Natural killer cell (primary cell): ENCODE measurements at regions not wholly inside any gene's neighbourhood (a gene's known extent, or its start where the extent isn't known, plus 50 kb on each side); places are given as distances from the start of the nearest gene placed in this dataset.

Source experiments
- ATAC-seq, 3 donors: fragments of 150-1000 bp in 2 of 3; fragments of 200-7000 bp in 1 of 3; cut with Tn5 transposase; 1 replicate in 1 of 3; 2 replicates in 2 of 3; pipeline ENCODE4 v1.10.0; 2021; ENCODE audit warnings: mild to moderate bottlenecking in 2 of 3, moderate library complexity in 2 of 3
- DNase-seq, 2 donors: peaks; one replicate each; pipeline versions ENCODE4 v3.0.0 to v3.0.0-alpha.2; 2013 to 2021; ENCODE audit warnings: mixed read lengths in 1 of 2
- H3K27ac ChIP-seq: one replicate; pipeline ENCODE4 v1.5.1; 2013; ENCODE audit warnings: mild to moderate bottlenecking, low read length
- H3K27me3 ChIP-seq: one replicate; pipeline ENCODE4 v1.6.1; 2013; ENCODE audit warnings: low read length; ENCODE audit not compliant: control insufficient read depth, insufficient read depth
- H3K36me3 ChIP-seq: one replicate; pipeline ENCODE4 v1.6.1; 2013; ENCODE audit warnings: low read length; ENCODE audit not compliant: control insufficient read depth, insufficient read depth
- H3K4me1 ChIP-seq: one replicate; pipeline ENCODE4 v1.6.1; 2013; ENCODE audit warnings: low read length; ENCODE audit not compliant: control insufficient read depth, insufficient read depth
- H3K4me3 ChIP-seq: one replicate; pipeline ENCODE4 v1.5.1; 2013; ENCODE audit warnings: low read length
- H3K9me3 ChIP-seq: one replicate; pipeline ENCODE4 v1.6.1; 2013; ENCODE audit warnings: low read length; ENCODE audit not compliant: control insufficient read depth, insufficient read depth
- H3K27ac Mint-ChIP-seq, 2 donors: one replicate each; pipeline ENCODE4 v1.8.0; 2022; ENCODE audit warnings: mild to moderate bottlenecking in 2 of 2, mixed read lengths in 2 of 2, moderate library complexity in 1 of 2
- H3K27me3 Mint-ChIP-seq, 2 donors: one replicate each; pipeline ENCODE4 v1.8.0; 2022; ENCODE audit warnings: low read depth in 2 of 2, mixed read lengths in 2 of 2
- H3K36me3 Mint-ChIP-seq: one replicate; pipeline ENCODE4 v1.8.0; 2022; ENCODE audit warnings: mixed read lengths
- H3K4me1 Mint-ChIP-seq, 2 donors: one replicate each; pipeline ENCODE4 v1.8.0; 2022; ENCODE audit warnings: mixed read lengths in 2 of 2
- H3K4me3 Mint-ChIP-seq: one replicate; pipeline ENCODE4 v1.8.0; 2022; ENCODE audit warnings: mild to moderate bottlenecking, moderate library complexity, mixed read lengths
- H3K9me3 Mint-ChIP-seq, 2 donors: one replicate each; pipeline ENCODE4 v1.8.0; 2022; ENCODE audit warnings: mixed read lengths in 2 of 2
- WGBS: methylation state at CpG from one replicate; pipeline ENCODE4 v1.1.7; 2013; ENCODE audit warnings: missing lambda C conversion rate; ENCODE audit not compliant: insufficient coverage; 5-methylcytosine and 5-hydroxymethylcytosine counted together
- intact Hi-C: fragments of 100-400 bp; cut with micrococcal nuclease; formaldehyde crosslinking; loops from one replicate; pipeline ENCODE4 v1.14.2; 2022
- TF ChIP-seq, protein P1 (sequence below): fragments of 200-600 bp; IDR thresholded peaks from one replicate; pipeline ENCODE4 v1.8.0; 2022; ENCODE audit warnings: antibody characterized with exemption

DNA sequence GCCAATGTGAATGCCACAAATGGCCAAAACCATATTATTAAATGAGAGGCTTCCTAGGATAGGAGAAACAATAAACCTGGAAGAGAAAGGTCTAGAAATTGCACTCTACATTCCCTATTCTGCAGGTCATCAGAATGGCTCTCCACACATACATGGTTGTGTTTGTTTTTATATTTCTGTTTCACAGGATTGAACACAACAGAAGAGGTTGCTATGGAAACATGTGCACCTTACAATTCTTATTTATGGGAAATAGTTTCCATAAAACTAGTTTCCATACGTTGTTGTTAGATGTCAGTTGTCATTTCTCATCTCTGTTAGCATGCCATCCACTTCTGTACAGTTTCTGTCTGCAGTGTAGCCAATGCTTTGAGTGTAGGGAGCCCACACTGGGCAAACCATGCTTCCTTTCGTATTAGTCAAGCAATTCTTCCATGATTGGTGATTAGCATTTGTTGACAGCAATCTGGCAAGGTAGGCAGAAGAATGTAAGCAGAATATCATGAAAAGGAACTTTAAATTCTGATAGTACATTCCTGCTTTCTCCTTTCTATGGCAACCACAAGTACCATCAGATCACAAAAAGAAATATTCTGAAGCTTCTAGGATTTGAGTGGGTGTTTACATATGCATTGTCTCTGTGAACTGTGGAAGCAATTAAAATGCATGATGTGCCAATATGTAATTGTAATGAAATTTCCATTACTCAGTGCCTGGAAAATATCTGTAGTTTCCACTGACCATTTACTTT lies 141.6 kb upstream of the AVPR1A start:
- no peaks in the 10 kb centered on the region for H3K36me3 ChIP-seq
- WGBS: 52% methylated on average over 2 of the region's 2 CpGs
- H3K4me1 ChIP-seq: no peaks in the 10 kb centered on the region
- no peak overlapping the region for H3K27ac ChIP-seq
- Mint-ChIP-seq H3K27me3 (peaks cover 0 to 2% of the 10 kb centered on the region in 2 donors), H3K4me1 (no peaks in the 10 kb centered on the region), H3K27ac (no peak overlapping the region), H3K36me3 (no peaks in the 10 kb centered on the region), H3K4me3 (no peak overlapping the region), H3K9me3 (peaks cover 0 to 12% of the 10 kb centered on the region in 2 donors)
- ATAC-seq (no peak), DNase-seq (no peak)
- peaks cover 3% of the 10 kb centered on the region for H3K27me3 ChIP-seq
- intact Hi-C loops: no loop called here
- no peaks in the 10 kb centered on the region for H3K9me3 ChIP-seq
- no peak overlapping the region for H3K4me3 ChIP-seq
- TF ChIP-seq, protein P1, sequence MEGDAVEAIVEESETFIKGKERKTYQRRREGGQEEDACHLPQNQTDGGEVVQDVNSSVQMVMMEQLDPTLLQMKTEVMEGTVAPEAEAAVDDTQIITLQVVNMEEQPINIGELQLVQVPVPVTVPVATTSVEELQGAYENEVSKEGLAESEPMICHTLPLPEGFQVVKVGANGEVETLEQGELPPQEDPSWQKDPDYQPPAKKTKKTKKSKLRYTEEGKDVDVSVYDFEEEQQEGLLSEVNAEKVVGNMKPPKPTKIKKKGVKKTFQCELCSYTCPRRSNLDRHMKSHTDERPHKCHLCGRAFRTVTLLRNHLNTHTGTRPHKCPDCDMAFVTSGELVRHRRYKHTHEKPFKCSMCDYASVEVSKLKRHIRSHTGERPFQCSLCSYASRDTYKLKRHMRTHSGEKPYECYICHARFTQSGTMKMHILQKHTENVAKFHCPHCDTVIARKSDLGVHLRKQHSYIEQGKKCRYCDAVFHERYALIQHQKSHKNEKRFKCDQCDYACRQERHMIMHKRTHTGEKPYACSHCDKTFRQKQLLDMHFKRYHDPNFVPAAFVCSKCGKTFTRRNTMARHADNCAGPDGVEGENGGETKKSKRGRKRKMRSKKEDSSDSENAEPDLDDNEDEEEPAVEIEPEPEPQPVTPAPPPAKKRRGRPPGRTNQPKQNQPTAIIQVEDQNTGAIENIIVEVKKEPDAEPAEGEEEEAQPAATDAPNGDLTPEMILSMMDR: no peak

DNA sequence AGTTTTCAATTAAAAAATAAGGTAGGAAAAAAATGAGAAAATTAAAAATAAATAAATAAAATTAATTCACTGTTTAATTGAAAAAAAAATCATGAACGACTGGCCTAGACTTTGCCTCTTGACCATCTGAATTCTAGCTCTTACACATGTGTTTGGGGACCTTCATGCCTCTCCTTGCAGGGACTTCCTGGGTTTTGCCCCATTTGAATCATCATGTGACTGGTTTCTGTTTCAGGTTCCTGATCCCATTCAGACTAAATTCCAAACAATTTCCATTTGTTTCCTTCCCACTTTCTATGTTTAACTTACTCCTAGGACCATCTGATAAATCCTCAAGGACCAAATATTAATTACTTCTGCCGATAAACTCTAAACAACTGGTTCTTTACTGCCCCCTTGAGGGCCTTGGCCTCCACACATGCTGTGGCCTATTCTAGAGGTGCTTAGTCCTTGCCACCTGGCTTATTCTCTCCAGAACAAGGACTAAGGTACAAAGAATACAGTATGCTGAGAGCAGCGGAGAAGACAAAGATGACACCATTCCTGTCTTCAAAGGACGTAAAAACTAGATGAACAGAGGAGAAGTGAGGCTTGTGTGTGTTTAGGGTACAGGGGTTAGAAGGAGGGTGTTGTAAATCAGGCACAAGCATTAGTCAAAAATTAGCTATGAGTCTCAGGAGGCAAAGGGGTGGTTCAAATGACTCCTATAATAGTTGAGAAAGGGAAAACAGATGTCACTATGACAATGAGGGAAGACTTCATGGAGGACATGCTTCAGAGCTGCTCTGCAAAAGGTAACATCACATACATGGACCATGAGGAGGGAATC lies 125.8 kb upstream of the AVPR1A start:
- WGBS: 66% methylated on average over 4 of the region's 4 CpGs
- Histone ChIP-seq H3K9me3 (no peaks in the 10 kb centered on the region), H3K4me1 (no peaks in the 10 kb centered on the region), H3K4me3 (no peak overlapping the region), H3K27ac (no peak overlapping the region), H3K36me3 (no peaks in the 10 kb centered on the region), H3K27me3 (no peaks in the 10 kb centered on the region)
- ATAC-seq (no peak), DNase-seq (no peak)
- no peaks in the 10 kb centered on the region for H3K36me3 Mint-ChIP-seq
- TF ChIP-seq, protein P1: peak; percentile 24
- intact Hi-C loops: no loop called here
- H3K27ac Mint-ChIP-seq: no peak overlapping the region
- peaks cover 0 to 3% of the 10 kb centered on the region in 2 donors for H3K27me3 Mint-ChIP-seq
- H3K4me1 Mint-ChIP-seq: no peaks in the 10 kb centered on the region
- H3K4me3 Mint-ChIP-seq: no peak overlapping the region
- peaks cover 12 to 18% of the 10 kb centered on the region in 2 donors for H3K9me3 Mint-ChIP-seq

DNA sequence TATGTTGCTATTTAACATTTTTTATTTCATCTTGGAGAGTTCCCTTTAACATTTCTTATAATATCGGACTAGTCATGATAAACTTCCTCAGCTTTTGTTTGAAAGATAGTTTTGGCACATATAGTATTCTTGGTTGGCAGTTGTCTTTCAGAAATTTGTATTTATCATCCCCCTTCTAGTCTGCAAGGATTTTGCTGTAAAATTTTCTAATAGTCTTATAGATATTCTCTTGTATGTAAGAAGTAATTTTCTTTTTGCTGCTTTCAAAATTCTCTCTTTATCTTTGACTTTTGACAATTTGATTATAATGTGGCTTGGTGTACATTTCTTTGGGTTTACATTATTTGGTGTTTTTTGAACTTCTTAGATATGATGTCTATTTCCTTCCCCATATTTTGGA lies 116.0 kb upstream of the AVPR1A start:
- Mint-ChIP-seq H3K9me3 (peaks cover 19 to 26% of the 10 kb centered on the region in 2 donors), H3K36me3 (no peaks in the 10 kb centered on the region), H3K4me3 (no peak overlapping the region), H3K4me1 (no peaks in the 10 kb centered on the region), H3K27ac (no peak overlapping the region), H3K27me3 (no peaks in the 10 kb centered on the region)
- DNase-seq: no peak
- Histone ChIP-seq H3K27me3 (no peaks in the 10 kb centered on the region), H3K36me3 (no peaks in the 10 kb centered on the region), H3K4me3 (no peak overlapping the region), H3K4me1 (no peaks in the 10 kb centered on the region), H3K9me3 (peaks cover 8% of the 10 kb centered on the region), H3K27ac (no peak overlapping the region)
- TF ChIP-seq, protein P1: no peak
- no CpG with 5 or more reads among the region's 1 CpG for WGBS
- ATAC-seq: no peak
- intact Hi-C loops: no loop called here
